Skeletal muscle tissue (tissue), 3 donors: ENCODE measurements at regions not wholly inside any gene's neighbourhood (a gene's known extent, or its start where the extent isn't known, plus 50 kb on each side); places are given as distances from the start of the nearest gene placed in this dataset.
"Not testable (repeated sequence)": the region's sequence is repeated elsewhere in the genome, so short reads cannot be mapped to it uniquely, and the experiment has no call there.

Experiments
- H3K27ac ChIP-seq: one replicate; pipeline ENCODE4 v1.7.0; 2013; ENCODE audit warnings: mild to moderate bottlenecking, low read depth, low read length, inconsistent platforms
- H3K27me3 ChIP-seq, 3 donors: one replicate each; pipeline ENCODE4 v1.7.0; 2013; ENCODE audit warnings: low read length in 3 of 3; ENCODE audit not compliant: control insufficient read depth in 3 of 3, insufficient read depth in 3 of 3
- H3K36me3 ChIP-seq, 3 donors: one replicate each; pipeline ENCODE4 v1.7.0; 2013; ENCODE audit warnings: low read length in 3 of 3; ENCODE audit not compliant: control insufficient read depth in 3 of 3, insufficient read depth in 3 of 3
- H3K4me1 ChIP-seq, 3 donors: one replicate each; pipeline ENCODE4 v1.7.0; 2013; ENCODE audit warnings: low read length in 3 of 3, mild to moderate bottlenecking in 3 of 3; ENCODE audit not compliant: control insufficient read depth in 3 of 3, insufficient read depth in 3 of 3
- H3K4me3 ChIP-seq, 3 donors: one replicate each; pipeline ENCODE4 v1.7.0; 2013; ENCODE audit warnings: low read length in 3 of 3
- H3K9ac ChIP-seq, 3 donors: one replicate each; pipeline ENCODE4 v1.7.0; 2013; ENCODE audit warnings: low read length in 3 of 3, mild to moderate bottlenecking in 3 of 3, moderate library complexity in 2 of 3, low read depth in 1 of 3
- H3K9me3 ChIP-seq, 3 donors: one replicate each; pipeline ENCODE4 v1.7.0; 2013; ENCODE audit warnings: low read length in 3 of 3; ENCODE audit not compliant: control insufficient read depth in 3 of 3
- donor health status: Osteomylitis.

GRCh38 chr2:154960802-154961583 lies 262.5 kb downstream of the KCNJ3 start:
- Histone ChIP-seq H3K4me3 (no peak overlapping the region), H3K9ac (no peak overlapping the region), H3K27me3 (no peaks in the 10 kb centered on the region), H3K27ac (no peak overlapping the region), H3K9me3 (no peaks in the 10 kb centered on the region), H3K4me1 (no peaks in the 10 kb centered on the region), H3K36me3 (no peaks in the 10 kb centered on the region)

GRCh38 chr2:154952346-154952980 lies 254.0 kb downstream of the KCNJ3 start:
- no peaks in the 10 kb centered on the region for H3K36me3 ChIP-seq
- H3K9me3 ChIP-seq = no peaks in the 10 kb centered on the region
- no peaks in the 10 kb centered on the region for H3K27me3 ChIP-seq
- no peak overlapping the region for H3K4me3 ChIP-seq
- H3K27ac ChIP-seq = no peak overlapping the region
- no peak overlapping the region for H3K9ac ChIP-seq
- H3K4me1 ChIP-seq = no peaks in the 10 kb centered on the region

- not testable (repeated sequence) for H3K9me3 ChIP-seq, H3K36me3 ChIP-seq, H3K4me1 ChIP-seq, H3K4me3 ChIP-seq, H3K27ac ChIP-seq, H3K9ac ChIP-seq, H3K27me3 ChIP-seq
Observed at GRCh38 chr2:154947416-154947815, 248.9 kb downstream of the KCNJ3 start.

- Histone ChIP-seq H3K36me3 (no peaks in the 10 kb centered on the region), H3K4me3 (no peak overlapping the region), H3K27ac (no peak overlapping the region), H3K27me3 (no peaks in the 10 kb centered on the region), H3K9ac (no peak overlapping the region), H3K4me1 (no peaks in the 10 kb centered on the region), H3K9me3 (no peaks in the 10 kb centered on the region)
Observed at GRCh38 chr2:154945984-154946383, 247.5 kb downstream of the KCNJ3 start.

- Histone ChIP-seq H3K27me3 (no peaks in the 10 kb centered on the region), H3K27ac (no peak overlapping the region), H3K36me3 (no peaks in the 10 kb centered on the region), H3K9ac (no peak overlapping the region), H3K4me3 (no peak overlapping the region), H3K4me1 (no peaks in the 10 kb centered on the region), H3K9me3 (peaks cover 0 to 2% (median 0%) of the 10 kb centered on the region in 3 donors)
Observed at GRCh38 chr2:154941379-154941778, 242.9 kb downstream of the KCNJ3 start.

GRCh38 chr2:154934213-154934612 lies 235.7 kb downstream of the KCNJ3 start:
- no peaks in the 10 kb centered on the region for H3K36me3 ChIP-seq
- H3K27ac ChIP-seq = no peak overlapping the region
- H3K9me3 ChIP-seq = peaks cover 0 to 2% (median 0%) of the 10 kb centered on the region in 3 donors
- H3K27me3 ChIP-seq = no peaks in the 10 kb centered on the region
- no peak overlapping the region for H3K4me3 ChIP-seq
- H3K4me1 ChIP-seq = no peaks in the 10 kb centered on the region
- H3K9ac ChIP-seq = no peak overlapping the region

GRCh38 chr2:154924531-154924930 lies 226.0 kb downstream of the KCNJ3 start:
- no peaks in the 10 kb centered on the region for H3K4me1 ChIP-seq
- H3K36me3 ChIP-seq = no peaks in the 10 kb centered on the region
- H3K27me3 ChIP-seq = no peaks in the 10 kb centered on the region
- H3K4me3 ChIP-seq = no peak overlapping the region
- no peak overlapping the region for H3K9ac ChIP-seq
- no peaks in the 10 kb centered on the region for H3K9me3 ChIP-seq
- no peak overlapping the region for H3K27ac ChIP-seq

GRCh38 chr2:154914561-154914960 lies 216.1 kb downstream of the KCNJ3 start:
- H3K9me3 ChIP-seq = no peaks in the 10 kb centered on the region
- no peak overlapping the region for H3K9ac ChIP-seq
- no peaks in the 10 kb centered on the region for H3K36me3 ChIP-seq
- no peaks in the 10 kb centered on the region for H3K4me1 ChIP-seq
- no peaks in the 10 kb centered on the region for H3K27me3 ChIP-seq
- no peak overlapping the region for H3K4me3 ChIP-seq
- no peak overlapping the region for H3K27ac ChIP-seq

GRCh38 chr2:154912215-154912614 lies 213.7 kb downstream of the KCNJ3 start:
- no peak overlapping the region for H3K9ac ChIP-seq
- no peaks in the 10 kb centered on the region for H3K4me1 ChIP-seq
- no peak overlapping the region for H3K27ac ChIP-seq
- H3K4me3 ChIP-seq = no peak overlapping the region
- H3K27me3 ChIP-seq = no peaks in the 10 kb centered on the region
- H3K9me3 ChIP-seq = no peaks in the 10 kb centered on the region
- H3K36me3 ChIP-seq = no peaks in the 10 kb centered on the region

GRCh38 chr2:154911729-154912128 lies 213.2 kb downstream of the KCNJ3 start:
- H3K36me3 ChIP-seq = no peaks in the 10 kb centered on the region
- H3K9ac ChIP-seq = no peak overlapping the region
- no peak overlapping the region for H3K4me3 ChIP-seq
- no peaks in the 10 kb centered on the region for H3K27me3 ChIP-seq
- H3K9me3 ChIP-seq = no peaks in the 10 kb centered on the region
- no peaks in the 10 kb centered on the region for H3K4me1 ChIP-seq
- H3K27ac ChIP-seq = no peak overlapping the region
